GM12892 (cell line): ENCODE measurements at regions not wholly inside any gene's neighbourhood (a gene's known extent, or its start where the extent isn't known, plus 50 kb on each side); places are given as distances from the start of the nearest gene placed in this dataset.

Experiments used
- POLR2A ChIP-seq: IDR thresholded peaks from 2 replicates; pipeline ENCODE4 v1.6.1; 2011; ENCODE audit warnings: low read depth, low read length, control low read depth
- TAF1 ChIP-seq: IDR thresholded peaks from 2 replicates; pipeline ENCODE4 v1.6.1; 2011; ENCODE audit warnings: low read depth, mild to moderate bottlenecking, control low read depth, low read length, borderline replicate concordance

DNA sequence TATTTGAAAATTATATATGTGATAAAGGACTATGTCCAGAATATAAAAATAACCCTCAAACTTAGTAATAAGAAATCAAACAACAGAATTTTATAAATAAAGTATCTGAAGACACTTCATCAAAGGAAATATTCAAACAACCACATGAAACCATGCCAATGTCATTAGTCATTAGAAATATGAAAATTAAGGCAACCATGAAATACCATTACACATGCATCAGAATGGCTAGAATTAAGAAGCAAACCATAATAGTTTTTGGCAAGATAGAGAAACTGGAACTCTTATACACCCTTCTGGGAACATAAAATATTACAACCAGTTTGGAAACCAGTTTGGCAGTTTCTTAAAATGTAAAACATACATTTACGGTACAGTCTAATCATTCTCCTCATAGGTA lies 137.2 kb upstream of the ADGRB3 start:
- TF ChIP-seq POLR2A, result no peak
- no peak for TF ChIP-seq TAF1
